Epithelial cell of proximal tubule (primary cell): ENCODE measurements at regions not wholly inside any gene's neighbourhood (a gene's known extent, or its start where the extent isn't known, plus 50 kb on each side); places are given as distances from the start of the nearest gene placed in this dataset.
"Not testable (repeated sequence)": the region's sequence is repeated elsewhere in the genome, so short reads cannot be mapped to it uniquely, and the experiment has no call there.

ENCODE experiments used
- DNase-seq: peaks from one replicate; pipeline ENCODE4 v3.0.0-alpha.2; 2011; ENCODE audit warnings: low read depth
- H3K4me3 ChIP-seq: 2 replicates; pipeline ENCODE4 v1.5.1; 2011; ENCODE audit warnings: low read depth, mild to moderate bottlenecking, low read length
- CTCF ChIP-seq: conservative IDR thresholded peaks from 2 replicates; pipeline ENCODE4 v1.5.1; 2012; ENCODE audit warnings: low read depth, mild to moderate bottlenecking, low read length

- DNase-seq, result no peak
- H3K4me3 ChIP-seq, result no peak overlapping the region
- no peak for TF ChIP-seq CTCF
Observed at GRCh38 chr13:68923995-68924394, 1183.6 kb upstream of the ATXN8OS start.

GRCh38 chr13:68908879-68909278 lies 1198.7 kb upstream of the ATXN8OS start:
- DNase-seq, result no peak
- TF ChIP-seq CTCF, result no peak
- no peak overlapping the region for H3K4me3 ChIP-seq

GRCh38 chr13:68905186-68905585 lies 1202.4 kb upstream of the ATXN8OS start:
- no peak for TF ChIP-seq CTCF
- DNase-seq, result no peak

GRCh38 chr13:68897331-68897928 lies 1210.2 kb upstream of the ATXN8OS start:
- no peak for DNase-seq
- H3K4me3 ChIP-seq, result no peak overlapping the region
- no peak for TF ChIP-seq CTCF

More at GRCh38 chr13:68905186-68905585, 1202.4 kb upstream of the ATXN8OS start:
- no peak overlapping the region for H3K4me3 ChIP-seq

GRCh38 chr13:68895696-68896095 lies 1211.9 kb upstream of the ATXN8OS start:
- DNase-seq, result no peak
- no peak for TF ChIP-seq CTCF
- H3K4me3 ChIP-seq, result no peak overlapping the region

- not testable (repeated sequence) for DNase-seq
Observed at GRCh38 chr13:68893721-68894120, 1213.9 kb upstream of the ATXN8OS start.

GRCh38 chr13:68892596-68892995 lies 1215.0 kb upstream of the ATXN8OS start:
- DNase-seq, H3K4me3 ChIP-seq: not testable (repeated sequence)

More at GRCh38 chr13:68893721-68894120, 1213.9 kb upstream of the ATXN8OS start:
- not testable (repeated sequence) for H3K4me3 ChIP-seq

GRCh38 chr13:68890101-68890500 lies 1217.5 kb upstream of the ATXN8OS start:
- not testable (repeated sequence) for H3K4me3 ChIP-seq, DNase-seq

- no peak for DNase-seq
- no peak overlapping the region for H3K4me3 ChIP-seq
- TF ChIP-seq CTCF, result no peak
Observed at GRCh38 chr13:68888832-68889231, 1218.8 kb upstream of the ATXN8OS start.
